Thyroid gland (tissue), 4 donors: ENCODE measurements at regions not wholly inside any gene's neighbourhood (a gene's known extent, or its start where the extent isn't known, plus 50 kb on each side); places are given as distances from the start of the nearest gene placed in this dataset.

Experiments
- DNase-seq, 2 donors: peaks; one replicate each; pipeline ENCODE4 v3.0.0-alpha.2; 2019
- H3K27ac ChIP-seq, 3 donors: fragments of 200-600 bp; sonication (generic); 1 replicate in 2 of 3; 2 replicates in 1 of 3; pipeline ENCODE4 v1.5.1; 2016 to 2019; ENCODE audit warnings: mild to moderate bottlenecking in 1 of 3, moderate library complexity in 1 of 3
- H3K27me3 ChIP-seq: fragments of 200-600 bp; sonication (generic); one replicate; pipeline ENCODE4 v1.5.1; 2019
- H3K36me3 ChIP-seq, 2 donors: fragments of 200-600 bp; sonication (generic); one replicate each; pipeline ENCODE4 v1.5.1; 2016 to 2019
- H3K4me1 ChIP-seq, 2 donors: fragments of 200-600 bp; sonication (generic); one replicate each; pipeline ENCODE4 v1.5.1; 2017 to 2019
- H3K4me3 ChIP-seq, 3 donors: fragments of 200-600 bp; sonication (generic); replicated peaks in 1 of 3; 1 replicate in 2 of 3; 2 replicates in 1 of 3; pipeline ENCODE4 v1.5.1; 2016; ENCODE audit warnings: mild to moderate bottlenecking in 1 of 3
- H3K9me3 ChIP-seq: fragments of 200-600 bp; sonication (generic); one replicate; pipeline ENCODE4 v1.5.1; 2017
- CTCF ChIP-seq, 6 experiments: fragments of 200-600 bp in 3 of 6; fragments of 450-650 bp in 3 of 6; sonication (generic) in 3 of 6; IDR thresholded peaks; one replicate each; pipeline ENCODE4 v1.5.1; 2016 to 2019; ENCODE audit warnings: antibody characterized with exemption in 6 of 6, mild to moderate bottlenecking in 2 of 6, inconsistent platforms in 1 of 6, moderate library complexity in 1 of 6
- POLR2A ChIP-seq, 2 donors: fragments of 450-650 bp; IDR thresholded peaks; one replicate each; pipeline ENCODE4 v1.6.1; 2017; ENCODE audit warnings: antibody characterized with exemption in 2 of 2, mild to moderate bottlenecking in 2 of 2, moderate library complexity in 1 of 2
- WGBS, 2 donors: methylation state at CpG; one replicate each; pipeline ENCODE4 v1.1.5; 2017; 5-methylcytosine and 5-hydroxymethylcytosine counted together
- intact Hi-C: fragments of 100-400 bp; cut with DNase I; formaldehyde crosslinking; loops from one replicate; pipeline ENCODE4 v1.15.1; 2023

- Histone ChIP-seq H3K9me3 (no peaks in the 10 kb centered on the region), H3K27me3 (no peaks in the 10 kb centered on the region), H3K36me3 (no peaks in the 10 kb centered on the region), H3K27ac (no peak overlapping the region), H3K4me3 (no peak overlapping the region), H3K4me1 (no peaks in the 10 kb centered on the region)
- 47 to 76% methylated on average over 2 of the region's 2 CpGs for WGBS, 2 donors
- intact Hi-C loops = no loop called here
- TF ChIP-seq CTCF (IDR thresholded peaks at IDR 0.05) (no peak), POLR2A (IDR thresholded peaks at IDR 0.05) (no peak)
- no peak for DNase-seq
Measured at GRCh38 chr11:79661373-79661772, 220.5 kb upstream of the TENM4 start.

- no peak overlapping the region for H3K4me3 ChIP-seq
- intact Hi-C loops = no loop called here
- DNase-seq = no peak
- H3K27ac ChIP-seq = no peak overlapping the region
- TF ChIP-seq POLR2A (IDR thresholded peaks at IDR 0.05) = no peak
- TF ChIP-seq CTCF (IDR thresholded peaks at IDR 0.05) = no peak
- H3K36me3 ChIP-seq = no peaks in the 10 kb centered on the region
- no peaks in the 10 kb centered on the region for H3K27me3 ChIP-seq
- H3K4me1 ChIP-seq = no peaks in the 10 kb centered on the region
- H3K9me3 ChIP-seq = no peaks in the 10 kb centered on the region
- 79 to 86% methylated on average over 5 of the region's 5 CpGs for WGBS, 2 donors
Measured at GRCh38 chr11:79648766-79649520, 208.1 kb upstream of the TENM4 start.

- Histone ChIP-seq H3K4me3 (no peak overlapping the region), H3K27me3 (no peaks in the 10 kb centered on the region), H3K9me3 (no peaks in the 10 kb centered on the region), H3K4me1 (no peaks in the 10 kb centered on the region), H3K27ac (no peak overlapping the region), H3K36me3 (no peaks in the 10 kb centered on the region)
- no peak for TF ChIP-seq CTCF (IDR thresholded peaks at IDR 0.05)
- TF ChIP-seq POLR2A (IDR thresholded peaks at IDR 0.05) = no peak
- WGBS, 2 donors = 84 to 85% methylated on average over 6 of the region's 6 CpGs
- intact Hi-C loops = no loop called here
- no peak for DNase-seq
Measured at GRCh38 chr11:79637219-79637618, 196.4 kb upstream of the TENM4 start.

- Histone ChIP-seq H3K27ac (no peak overlapping the region), H3K27me3 (no peaks in the 10 kb centered on the region), H3K9me3 (no peaks in the 10 kb centered on the region), H3K36me3 (no peaks in the 10 kb centered on the region), H3K4me3 (no peak overlapping the region), H3K4me1 (no peaks in the 10 kb centered on the region)
- intact Hi-C loops = no loop called here
- 94 to 97% methylated on average over 3 of the region's 3 CpGs for WGBS, 2 donors
- TF ChIP-seq POLR2A (IDR thresholded peaks at IDR 0.05) (no peak), CTCF (IDR thresholded peaks at IDR 0.05) (no peak)
- no peak for DNase-seq
Measured at GRCh38 chr11:79634905-79635304, 194.1 kb upstream of the TENM4 start.

- WGBS, 2 donors = 76 to 79% methylated on average over 6 of the region's 6 CpGs
- H3K27ac ChIP-seq = no peak overlapping the region
- DNase-seq = no peak
- TF ChIP-seq POLR2A (IDR thresholded peaks at IDR 0.05) (no peak), CTCF (IDR thresholded peaks at IDR 0.05) (no peak)
- H3K36me3 ChIP-seq = no peaks in the 10 kb centered on the region
- no peak overlapping the region for H3K4me3 ChIP-seq
- H3K27me3 ChIP-seq = no peaks in the 10 kb centered on the region
- H3K4me1 ChIP-seq = no peaks in the 10 kb centered on the region
- intact Hi-C loops = no loop called here
- H3K9me3 ChIP-seq = no peaks in the 10 kb centered on the region
Measured at GRCh38 chr11:79627281-79627680, 186.5 kb upstream of the TENM4 start.
